GM21786 (cell line): ENCODE measurements at regions not wholly inside any gene's neighbourhood (a gene's known extent, or its start where the extent isn't known, plus 50 kb on each side); places are given as distances from the start of the nearest gene placed in this dataset.

Source experiments
- ATAC-seq: cut with Tn5 transposase; IDR thresholded peaks from one replicate; pipeline ENCODE4 v1.9.1; 2021; ENCODE audit not compliant: unreplicated experiment

DNA sequence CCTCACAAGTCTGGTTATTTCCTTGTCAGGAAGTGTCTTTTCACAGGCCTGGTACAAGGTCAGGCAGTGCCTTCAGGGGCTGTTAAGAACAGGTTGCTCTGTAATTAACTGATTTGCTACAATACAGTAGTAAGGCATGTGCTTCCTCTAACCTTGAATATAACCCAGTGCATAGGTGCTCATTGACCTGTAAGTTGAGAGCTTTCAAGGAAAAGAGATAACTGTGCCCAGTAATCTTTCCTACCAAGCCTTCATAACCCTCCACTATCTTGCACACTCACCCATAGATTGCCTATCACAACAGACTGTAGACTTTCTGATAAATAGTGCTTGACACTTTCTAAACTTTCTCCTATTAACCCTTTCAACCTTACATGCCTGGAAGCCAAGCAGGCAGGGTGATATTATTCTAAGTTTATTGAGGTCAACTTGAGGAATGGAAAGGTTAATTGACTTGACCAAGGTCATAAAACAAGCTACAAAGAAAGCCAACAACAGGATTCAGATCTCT lies 148.1 kb downstream of the PPARGC1A start:
- ATAC-seq = no peak

DNA sequence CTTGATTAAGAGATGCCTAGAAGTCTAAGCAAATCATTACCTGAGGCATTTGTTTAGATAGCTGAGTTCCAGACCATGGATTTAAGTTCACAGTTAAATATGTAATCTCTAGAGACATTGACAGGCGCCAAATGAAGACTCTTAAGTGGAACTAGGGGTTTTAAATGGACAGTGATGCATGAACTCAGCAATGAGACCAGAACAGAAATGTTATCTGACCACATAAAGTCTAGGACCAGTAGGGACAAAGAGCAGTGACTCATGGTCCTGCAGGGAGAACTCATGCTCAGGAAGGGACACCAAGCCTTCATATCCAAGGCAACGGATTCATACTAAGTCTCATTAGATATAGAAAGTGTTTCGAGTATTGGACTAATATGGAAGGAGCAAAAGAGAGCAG lies 152.3 kb downstream of the PPARGC1A start:
- ATAC-seq = no peak

DNA sequence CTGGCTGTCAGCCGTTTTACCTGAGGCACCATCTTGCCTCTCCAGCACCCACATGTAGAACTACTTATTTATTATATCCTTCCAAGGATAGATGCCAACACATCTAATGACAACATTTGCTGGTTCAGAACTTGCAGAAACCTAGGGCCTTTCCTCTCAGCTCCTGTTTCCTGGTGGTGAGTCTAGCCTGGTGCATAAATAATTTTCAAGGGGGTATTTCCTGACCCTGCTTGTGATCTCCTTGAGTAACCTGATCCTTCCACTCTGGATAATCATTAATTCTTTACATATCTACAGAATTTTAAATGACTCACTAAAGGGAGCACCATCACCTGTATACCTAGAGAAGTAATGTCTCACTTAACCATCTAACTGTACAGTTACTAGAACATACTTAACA lies 153.4 kb downstream of the PPARGC1A start:
- no peak for ATAC-seq

DNA sequence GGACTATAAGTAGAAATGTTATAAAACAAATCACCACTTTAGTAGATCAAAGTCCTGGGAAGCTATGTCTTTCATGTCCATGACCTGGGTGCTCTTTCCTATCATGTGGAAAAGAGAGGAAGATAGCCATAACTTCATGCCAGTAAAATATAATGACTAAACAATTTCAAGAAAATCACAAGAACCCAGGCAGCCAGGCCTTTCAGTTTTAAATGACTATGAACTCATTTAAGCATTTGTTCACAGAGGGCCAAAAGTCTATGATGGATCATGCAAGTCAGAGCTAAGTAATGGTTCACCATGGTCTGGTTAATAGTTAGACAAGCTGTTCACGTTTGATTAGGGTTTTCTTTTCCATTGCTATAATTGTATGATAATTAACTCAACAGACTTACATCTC lies 155.8 kb downstream of the PPARGC1A start:
- ATAC-seq = no peak

DNA sequence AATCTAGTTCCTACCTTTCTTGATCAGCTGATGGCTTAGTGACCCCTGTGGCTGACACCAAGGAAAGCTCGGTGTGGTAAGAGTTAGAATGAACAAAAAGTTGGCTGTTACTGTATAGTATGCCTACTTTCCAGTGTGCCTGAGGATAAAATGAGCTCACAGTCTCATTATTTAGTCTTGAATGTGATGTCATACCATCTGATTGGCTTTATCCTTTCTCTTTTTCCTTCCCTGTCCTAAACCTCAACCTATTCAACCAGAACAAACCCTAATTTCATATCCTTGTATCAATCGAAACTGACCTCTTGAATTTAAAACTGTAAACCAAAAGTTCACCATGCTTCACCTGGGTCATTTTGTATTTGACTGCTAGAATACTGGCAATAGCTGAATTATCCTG lies 156.4 kb downstream of the PPARGC1A start:
- ATAC-seq = no peak

DNA sequence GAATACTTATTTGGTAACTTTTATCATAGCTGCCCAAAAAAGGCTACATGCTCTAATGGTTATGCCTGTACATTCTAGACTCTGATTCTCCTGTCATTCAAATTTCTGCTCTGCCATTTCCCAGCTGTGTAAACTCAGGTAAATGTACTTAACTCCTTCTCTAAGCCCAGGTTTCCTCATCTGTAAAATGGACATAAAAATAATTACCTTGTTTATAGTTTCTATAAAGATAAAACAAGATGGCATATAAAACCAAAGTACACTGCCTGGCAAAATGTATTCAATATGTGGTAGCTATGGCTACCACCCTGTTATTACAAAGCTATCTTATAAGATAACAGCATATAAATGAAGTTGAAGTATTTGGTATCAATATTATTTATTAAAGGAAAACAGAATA lies 158.8 kb downstream of the PPARGC1A start:
- no peak for ATAC-seq

DNA sequence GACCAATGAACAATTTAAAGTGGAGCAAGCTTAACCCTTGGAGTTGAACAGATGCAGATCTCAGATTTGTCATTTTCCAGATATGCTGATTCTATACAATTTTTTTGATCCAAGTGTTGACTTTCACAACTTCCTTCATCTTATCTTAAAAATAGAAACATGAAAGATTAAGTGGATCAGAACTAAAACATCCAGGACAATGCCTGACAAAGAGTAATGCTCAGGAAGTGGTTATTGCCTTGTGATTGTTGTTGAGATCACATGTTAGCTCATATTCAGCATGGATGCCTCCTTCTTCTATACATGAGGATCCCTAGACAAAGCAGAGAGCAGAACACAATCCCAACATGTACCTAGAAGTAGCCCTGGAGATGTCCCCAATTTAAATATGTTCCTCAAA lies 160.9 kb downstream of the PPARGC1A start:
- ATAC-seq = no peak

DNA sequence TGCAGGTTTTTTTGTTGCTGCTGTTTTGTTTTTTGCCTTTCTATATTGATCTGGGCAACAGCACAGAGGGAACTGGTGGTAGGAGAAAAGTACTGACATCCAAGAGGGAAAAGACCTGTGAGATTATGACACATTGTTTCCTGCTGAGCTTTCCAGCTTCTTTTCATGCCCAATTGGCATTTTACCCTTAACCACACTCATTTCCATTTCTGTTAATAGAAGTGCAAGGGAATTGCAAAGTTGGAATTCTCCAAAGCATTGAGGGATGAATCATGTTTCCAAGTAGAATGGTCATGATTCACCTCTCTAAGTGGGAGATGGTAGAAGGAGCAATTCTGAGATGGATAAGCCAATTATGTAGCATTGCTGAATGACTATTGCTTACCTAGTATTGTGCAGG lies 161.5 kb downstream of the PPARGC1A start:
- no peak for ATAC-seq

DNA sequence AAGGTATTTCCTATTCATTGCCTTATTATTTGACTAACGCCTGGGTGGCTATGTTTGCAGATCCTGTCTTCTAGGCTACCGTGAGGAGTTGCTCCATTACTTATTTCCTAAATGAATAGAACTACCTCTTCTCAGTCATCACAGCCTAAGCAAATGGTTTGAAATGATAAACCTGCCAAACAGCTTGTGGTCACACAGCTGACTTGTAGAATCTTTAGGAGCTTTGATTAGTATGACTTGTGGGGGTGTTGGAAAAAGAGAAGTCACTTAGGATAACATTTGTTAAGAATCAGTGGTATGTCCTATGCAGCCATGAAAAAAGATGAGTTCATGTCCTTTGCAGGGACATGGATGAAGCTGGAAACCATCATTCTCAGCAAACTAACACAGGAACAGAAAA lies 169.3 kb downstream of the PPARGC1A start:
- ATAC-seq = no peak

DNA sequence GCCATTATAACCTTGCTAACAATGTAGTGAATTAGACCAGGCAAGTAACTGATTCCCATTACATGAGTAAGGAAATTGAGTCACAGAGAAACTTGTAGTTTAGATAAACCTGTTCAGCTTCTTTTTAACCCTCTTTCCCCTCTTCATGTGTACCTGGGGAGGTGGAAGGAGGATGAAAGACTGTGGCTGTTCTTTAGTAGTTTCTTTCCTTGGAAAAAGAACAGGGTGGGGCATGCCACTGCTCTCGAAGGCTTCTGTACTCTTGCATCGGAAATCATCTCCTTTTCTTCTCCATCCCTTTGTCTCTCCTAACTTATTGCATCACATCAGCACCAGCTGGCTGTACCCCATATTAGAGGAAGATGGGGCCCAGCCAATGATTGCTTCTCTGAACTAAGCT lies 171.4 kb downstream of the PPARGC1A start:
- ATAC-seq = no peak

DNA sequence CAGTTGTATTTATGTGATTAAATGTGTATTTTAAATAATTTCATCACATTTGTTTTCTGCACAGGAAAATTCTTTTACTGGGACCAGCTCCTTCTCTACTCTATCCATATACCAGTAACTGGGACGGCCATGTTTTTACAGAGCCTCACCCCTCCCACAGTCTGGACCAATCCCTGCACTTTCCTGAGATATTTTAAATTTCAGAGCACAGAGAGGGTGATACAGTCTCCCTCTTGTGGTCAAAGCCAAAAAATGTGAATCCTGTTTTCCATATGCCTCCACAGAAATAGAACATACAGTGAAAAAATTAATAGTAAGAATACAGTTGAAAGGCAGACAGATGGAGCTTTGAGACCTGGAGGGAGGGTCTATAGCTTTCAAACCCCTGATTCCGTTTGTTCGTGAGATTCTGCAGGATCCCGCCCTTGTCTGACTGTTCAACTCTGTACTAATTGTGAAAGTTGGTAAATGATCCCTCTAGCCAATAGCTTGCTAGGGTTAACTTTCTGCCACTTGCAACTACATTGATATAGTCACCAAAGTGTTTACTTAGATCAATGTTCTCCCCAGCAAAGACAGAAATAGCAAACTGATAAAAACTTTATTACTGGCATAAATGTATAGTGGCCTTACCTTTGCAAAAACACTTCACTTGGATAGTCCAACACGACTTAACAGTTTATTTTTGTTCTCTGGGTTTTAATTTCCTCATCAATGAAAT lies 172.2 kb downstream of the PPARGC1A start:
- no peak for ATAC-seq

DNA sequence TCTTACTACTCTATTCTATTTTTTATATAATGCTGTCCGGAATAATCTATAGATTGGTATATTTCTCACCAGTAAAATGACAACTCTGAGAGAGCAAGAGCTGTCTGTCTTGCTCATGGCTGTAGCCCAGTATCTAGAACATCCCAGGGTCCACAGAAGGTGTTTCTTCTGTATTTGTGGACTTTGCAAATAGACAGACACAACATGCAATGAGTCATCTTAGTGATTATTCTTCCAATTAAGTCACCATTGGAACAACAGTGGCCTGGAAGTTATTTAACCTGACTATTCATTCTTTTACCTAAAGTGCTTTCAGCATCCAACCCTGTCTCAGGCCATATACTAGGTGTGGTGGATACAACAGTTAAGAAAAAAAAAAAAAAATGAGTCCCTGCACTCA lies 179.5 kb downstream of the PPARGC1A start:
- no peak for ATAC-seq

DNA sequence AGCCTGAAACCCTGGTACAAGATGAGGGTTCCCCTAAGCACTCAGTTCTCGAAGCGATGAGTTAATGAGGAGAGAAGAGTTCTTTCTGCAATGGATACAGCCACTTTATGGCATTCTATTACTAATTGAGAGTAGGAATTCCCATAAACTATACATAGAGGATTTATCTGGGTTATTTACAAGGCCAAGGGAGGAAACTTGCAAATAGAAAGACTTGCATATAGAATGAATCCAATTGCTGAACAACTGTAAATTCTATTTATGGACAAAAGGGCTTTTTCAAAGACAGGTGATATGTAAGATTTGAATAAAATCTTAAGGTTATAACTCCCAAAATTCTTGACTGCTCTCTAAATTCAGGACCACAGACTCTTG lies 182.2 kb downstream of the PPARGC1A start:
- ATAC-seq = no peak

DNA sequence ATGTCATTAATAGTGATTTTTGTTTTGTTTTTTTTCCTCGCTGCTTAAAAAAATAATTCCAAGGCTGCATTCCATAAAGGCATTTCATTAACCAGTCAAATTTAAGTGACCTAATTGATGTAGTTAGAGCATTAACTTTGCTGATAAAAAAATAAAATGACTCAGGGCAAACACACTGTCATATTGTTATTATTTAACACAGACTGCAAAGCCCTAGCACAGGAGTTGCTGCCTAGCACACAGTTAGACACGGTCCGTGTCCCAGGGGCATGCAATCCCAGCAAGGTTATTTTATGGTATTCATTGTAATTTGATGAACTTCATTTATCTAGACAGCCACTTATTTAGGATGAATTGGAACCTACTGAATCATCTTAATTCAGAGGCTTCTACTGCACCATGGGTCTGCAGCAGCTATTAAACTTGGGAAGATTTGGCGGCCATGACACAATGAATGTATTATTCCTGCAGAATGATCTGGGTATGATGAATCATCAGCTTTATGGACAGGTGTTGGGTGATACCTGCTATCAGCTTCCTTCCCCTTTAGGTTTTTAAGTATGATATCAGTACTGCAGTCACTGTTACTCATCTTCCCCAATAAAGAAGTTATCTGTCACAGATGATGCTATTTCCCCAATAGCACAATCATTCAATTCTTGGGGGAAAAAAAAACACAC lies 182.7 kb downstream of the PPARGC1A start:
- ATAC-seq = no peak

DNA sequence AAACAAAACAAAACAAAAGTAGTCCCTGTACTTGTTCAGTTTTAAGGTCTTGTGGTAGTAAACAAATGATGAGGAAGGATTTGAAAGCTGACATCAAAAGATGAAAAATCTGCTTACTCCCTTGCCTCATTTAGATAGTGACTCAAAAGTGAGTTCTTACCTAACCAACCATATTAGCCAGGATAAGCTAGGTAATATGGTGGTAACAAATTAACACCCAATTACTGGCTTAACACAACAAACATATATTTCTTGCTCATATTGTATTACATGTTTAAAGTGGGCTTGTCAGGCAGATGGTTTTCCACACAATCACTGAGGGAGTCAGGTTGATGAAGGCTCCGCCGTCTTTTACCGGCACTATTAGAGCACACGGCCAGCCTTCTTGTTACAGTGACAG lies 189.7 kb downstream of the PPARGC1A start:
- ATAC-seq = no peak

DNA sequence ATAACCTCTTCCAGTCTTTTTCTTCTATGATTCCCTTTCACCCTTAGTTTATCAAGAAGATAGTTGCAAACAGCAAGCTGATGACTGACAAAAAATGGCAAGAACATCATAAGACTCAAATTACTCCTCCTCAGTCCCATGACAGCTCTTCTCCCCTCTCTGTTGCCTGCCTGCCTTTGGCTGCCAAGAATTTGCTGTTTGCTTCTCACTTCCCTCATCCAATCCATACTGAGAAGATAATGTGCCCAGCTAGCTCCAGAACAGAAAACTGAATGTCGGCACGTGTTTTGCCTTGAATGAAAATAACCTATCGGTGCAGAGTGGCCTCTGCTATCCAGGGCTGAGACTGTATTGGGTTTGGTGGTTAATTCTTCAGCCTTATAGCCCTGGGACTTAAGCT lies 192.1 kb downstream of the PPARGC1A start:
- ATAC-seq = no peak

DNA sequence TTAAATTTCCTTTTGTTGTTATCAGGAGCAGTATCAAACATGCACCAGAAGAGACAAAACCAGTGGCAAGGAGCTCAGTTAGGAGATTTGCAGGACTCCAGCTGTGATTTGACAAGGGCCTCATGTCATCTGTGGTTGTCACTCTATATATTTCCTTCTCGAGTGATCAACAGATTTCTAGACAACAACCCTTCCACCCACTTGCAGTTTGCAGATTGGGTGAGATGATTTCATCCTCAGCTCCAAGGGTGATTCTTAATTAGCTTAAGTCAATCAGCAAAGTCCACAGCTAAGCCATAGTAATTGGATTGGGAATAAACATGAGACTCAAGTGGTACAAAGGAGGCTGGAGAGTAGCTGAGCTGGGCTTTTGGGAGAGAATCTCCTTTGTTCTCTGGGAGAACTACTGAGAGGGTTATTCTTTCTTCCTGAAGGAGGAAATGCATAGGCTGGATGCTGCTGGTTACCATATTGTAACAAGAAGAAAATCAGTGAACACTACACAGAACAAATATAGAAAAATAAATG lies 192.8 kb downstream of the PPARGC1A start:
- no peak for ATAC-seq

DNA sequence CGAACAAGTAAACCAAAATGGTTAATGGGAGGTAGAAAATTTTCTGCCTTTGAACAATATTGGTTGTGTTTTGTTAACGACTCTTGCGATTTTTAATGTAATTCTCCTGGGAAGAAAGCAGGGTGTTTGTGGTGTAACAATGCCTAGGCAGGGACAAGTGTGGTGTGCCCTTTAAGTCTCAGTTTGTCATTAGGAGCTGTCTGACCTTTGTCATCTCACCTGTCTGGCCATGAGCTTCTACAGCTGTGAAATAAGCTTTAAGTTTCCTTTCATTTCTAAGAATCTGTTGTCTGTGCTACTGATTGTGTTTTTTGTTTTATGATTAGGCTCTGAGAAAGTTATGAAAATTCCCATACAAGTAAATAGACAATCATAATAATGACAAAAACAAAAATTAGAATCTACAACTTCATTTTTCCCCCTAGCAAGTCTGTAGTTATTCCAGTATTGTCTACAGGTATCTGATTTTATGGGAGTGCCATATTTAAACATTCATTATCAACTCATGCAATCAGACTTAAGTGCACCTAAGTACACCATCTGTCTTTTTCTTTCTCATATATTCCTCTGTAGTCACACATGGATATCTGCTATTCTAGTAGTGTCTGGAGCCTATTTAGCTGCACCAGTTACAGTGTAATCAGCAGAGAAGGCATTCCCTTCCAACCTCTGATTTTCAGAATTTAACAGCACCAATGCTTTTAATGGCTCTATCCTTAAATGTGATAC lies 203.5 kb downstream of the PPARGC1A start:
- no peak for ATAC-seq

DNA sequence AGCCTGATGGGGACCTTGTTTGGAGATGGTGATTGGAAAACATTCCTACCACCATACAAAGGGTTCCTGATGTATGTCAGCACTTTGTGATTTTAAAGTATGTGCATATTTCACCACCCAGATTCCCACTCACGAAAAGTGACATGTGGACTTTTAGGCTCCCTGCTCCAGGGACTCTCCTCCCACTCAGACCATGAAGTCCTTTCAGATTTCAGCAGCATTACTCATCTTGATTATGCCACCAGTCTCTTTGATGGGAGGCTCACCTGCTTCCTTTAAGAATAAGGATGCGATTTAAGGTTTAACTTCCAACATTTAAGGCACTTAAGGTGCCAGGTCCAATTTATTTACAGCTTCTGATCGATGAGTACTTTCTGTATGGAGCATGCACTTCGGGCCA lies 204.4 kb downstream of the PPARGC1A start:
- ATAC-seq = no peak

DNA sequence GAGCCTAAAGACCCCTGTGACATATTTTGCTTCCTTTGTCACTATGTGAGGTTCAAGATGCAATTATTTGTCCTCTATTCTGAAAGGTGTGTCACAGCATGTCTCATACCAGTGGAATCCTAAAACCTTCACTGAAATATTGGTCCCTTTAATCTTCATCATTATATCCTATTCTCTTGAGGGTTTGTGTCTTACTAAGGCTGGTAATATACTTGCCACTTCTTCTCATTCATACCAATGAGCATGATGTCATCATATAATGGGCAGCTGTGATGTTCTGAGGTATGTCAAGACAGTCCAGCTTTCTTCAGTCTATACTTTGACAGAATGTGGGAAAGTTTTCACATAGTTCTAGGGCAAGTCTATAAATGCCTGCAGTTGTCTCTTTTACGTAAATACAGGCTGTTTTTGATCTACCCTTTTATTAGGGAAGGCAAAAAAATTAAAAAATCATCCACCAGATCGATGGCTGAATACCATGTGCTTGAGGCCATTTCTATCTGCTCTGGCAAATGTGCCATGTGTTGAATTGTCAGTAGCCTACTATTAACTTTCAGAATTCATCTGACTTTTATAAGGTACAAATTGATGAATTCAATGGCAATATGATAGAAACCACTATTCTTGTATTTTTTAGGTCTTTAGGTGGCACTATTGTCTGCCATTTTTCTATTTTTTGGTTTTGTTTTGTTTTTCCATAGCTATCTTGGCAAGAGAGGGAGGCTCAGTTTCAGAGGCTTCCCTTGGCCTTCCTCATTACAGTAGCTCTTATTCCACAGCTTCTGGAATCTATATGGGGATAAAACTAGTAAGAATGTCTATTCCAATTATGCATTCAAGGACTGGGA lies 209.0 kb downstream of the PPARGC1A start:
- ATAC-seq = no peak

DNA sequence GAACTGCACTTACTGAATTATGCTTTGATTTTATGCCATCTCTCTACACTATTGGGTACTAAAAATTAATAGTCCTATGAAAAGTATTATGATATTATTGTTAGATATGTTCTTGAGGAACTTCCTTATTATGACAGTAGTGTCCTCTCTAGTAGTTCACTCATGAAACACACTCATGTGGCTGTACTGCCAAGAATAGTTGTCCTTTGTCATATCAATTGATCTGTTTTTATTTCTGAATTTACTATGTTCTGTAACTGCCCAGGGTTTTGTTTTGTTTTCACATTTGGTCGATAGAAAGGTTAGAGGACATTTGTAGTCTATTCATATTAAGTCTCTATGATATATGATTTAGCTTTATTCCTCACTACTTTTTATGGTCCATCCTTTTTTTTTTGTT lies 215.2 kb downstream of the PPARGC1A start:
- ATAC-seq = no peak
